GM19438 (cell line): ENCODE measurements at regions not wholly inside any gene's neighbourhood (a gene's known extent, or its start where the extent isn't known, plus 50 kb on each side); places are given as distances from the start of the nearest gene placed in this dataset.

Source experiments
- ATAC-seq: cut with Tn5 transposase; IDR thresholded peaks from one replicate; pipeline ENCODE4 v1.9.1; 2021; ENCODE audit warnings: low read depth; ENCODE audit not compliant: unreplicated experiment

- ATAC-seq = no peak
These were observed 861.1 kb upstream of the ADAMTS5 start for GRCh38 chr21:27827972-27828371.

DNA sequence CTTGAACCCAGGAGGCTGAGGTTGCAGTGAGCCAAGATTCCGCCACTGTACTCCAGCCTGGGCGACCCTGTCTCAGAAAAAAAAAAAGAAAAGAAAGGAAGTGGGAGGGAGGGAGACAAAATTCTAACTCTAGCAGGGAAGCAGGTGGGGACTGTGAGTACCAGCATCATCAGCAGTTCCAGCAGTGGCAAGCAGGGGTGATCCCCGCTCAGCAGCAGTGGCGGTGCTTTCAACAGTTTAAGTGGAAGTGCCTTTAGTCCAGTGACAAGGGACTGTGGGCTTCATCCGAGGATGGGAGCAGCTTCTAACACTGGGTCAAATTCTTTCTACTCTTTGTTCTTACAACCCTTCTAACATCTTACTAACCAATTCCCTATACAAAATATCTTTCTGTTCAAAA lies 858.1 kb upstream of the ADAMTS5 start:
- ATAC-seq = no peak

DNA sequence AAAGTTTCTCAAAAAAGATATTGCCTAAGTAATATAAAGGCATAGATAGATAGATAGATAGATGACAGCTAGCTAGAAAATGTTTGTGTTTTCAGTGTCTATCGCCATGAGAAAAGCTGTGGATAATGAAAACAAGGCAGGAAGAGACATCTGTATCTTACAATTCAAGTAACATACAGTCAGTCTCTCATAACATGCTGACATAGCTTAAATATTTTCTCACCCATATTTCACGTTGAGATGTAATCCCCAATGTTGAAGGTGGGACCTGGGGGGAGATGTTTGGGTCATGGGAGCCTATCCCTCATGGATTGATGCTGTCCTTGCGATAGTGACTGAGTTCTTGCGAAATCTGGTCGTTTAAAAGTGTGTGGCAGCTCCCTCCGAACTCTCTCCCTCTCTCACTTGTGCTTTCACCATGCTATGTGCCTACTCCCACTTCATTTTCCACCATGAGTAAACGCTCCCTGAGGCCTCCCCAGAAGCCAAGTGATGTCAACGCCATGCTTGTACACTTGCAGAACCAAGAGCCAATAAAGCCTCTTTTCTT lies 856.8 kb upstream of the ADAMTS5 start:
- no peak for ATAC-seq

- ATAC-seq = no peak
These were observed 853.5 kb upstream of the ADAMTS5 start for GRCh38 chr21:27820342-27820741.

- no peak for ATAC-seq
These were observed 852.4 kb upstream of the ADAMTS5 start for GRCh38 chr21:27819299-27819698.

DNA sequence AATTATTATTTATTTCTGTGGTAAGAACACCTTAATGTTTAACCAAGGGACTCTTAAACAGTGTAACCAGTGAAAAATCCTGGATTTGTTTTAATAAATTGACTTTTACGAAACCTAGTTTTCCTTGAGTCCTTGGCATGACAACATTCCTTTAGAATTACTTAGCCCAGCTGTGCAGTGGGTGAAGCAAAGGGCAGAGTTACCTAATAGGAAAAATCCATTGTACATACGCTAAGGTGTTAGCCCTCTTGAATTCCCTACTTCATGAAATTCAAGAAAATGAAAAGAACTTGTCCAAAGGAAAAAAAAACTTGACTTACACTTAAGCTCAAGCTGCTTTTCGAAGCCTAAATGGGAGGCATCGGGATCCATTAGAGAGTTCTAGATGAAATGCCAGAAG lies 852.0 kb upstream of the ADAMTS5 start:
- no peak for ATAC-seq

DNA sequence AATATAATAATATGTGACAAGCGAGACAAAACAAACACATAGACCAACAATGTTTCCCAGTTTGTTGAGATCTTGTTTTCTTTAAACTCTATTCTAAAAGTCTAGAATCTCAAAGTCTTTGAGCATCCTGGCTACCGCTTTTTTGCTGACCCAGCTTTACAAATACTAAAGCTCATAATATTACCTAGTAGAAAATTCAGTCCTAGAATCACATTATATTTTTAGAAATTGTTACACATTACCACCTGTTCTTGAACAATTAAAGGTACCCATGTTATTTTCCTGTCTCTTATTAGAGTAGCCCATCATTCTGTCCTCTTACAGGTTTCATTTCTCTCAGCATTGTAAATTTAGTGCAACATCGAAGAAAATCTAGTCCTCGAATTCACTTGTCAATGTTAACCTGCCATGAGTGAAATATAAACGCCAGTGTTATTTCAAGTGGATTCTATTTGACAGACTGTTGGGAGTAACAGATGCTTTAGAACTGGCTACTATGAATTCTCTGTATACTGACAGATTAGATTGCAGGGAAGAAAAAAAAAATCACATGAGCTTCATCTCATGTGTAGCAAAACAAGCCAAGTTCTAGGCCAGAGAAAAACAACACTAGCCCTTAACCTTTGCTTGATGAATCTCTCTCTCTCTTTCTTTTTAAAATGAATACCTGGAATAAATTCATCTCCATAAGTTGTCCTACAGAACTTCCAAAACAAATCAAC lies 851.2 kb upstream of the ADAMTS5 start:
- no peak for ATAC-seq

DNA sequence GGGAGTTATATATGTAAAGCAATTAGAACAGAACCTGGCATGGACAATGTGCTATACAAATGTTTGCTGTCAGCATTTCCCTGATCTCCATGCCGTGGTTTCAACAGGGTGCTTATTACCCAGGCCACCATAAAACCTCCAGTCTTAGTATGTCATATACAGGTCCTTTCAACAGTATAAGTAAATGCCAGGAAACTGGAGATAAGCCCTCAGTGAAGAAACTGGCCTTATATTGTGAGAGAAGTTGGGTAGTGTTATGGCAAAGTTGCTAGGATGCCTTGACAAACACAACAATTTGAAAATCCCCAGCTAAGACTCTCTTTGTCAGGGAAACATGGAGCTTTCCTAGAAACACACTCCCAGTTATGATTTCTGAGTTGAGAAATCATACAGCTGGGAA lies 850.2 kb upstream of the ADAMTS5 start:
- no peak for ATAC-seq

- no peak for ATAC-seq
These were observed 849.4 kb upstream of the ADAMTS5 start for GRCh38 chr21:27816301-27816700.

- no peak for ATAC-seq
These were observed 847.3 kb upstream of the ADAMTS5 start for GRCh38 chr21:27814226-27814625.

GRCh38 chr21:27813750-27814149 lies 846.9 kb upstream of the ADAMTS5 start:
- ATAC-seq = no peak

DNA sequence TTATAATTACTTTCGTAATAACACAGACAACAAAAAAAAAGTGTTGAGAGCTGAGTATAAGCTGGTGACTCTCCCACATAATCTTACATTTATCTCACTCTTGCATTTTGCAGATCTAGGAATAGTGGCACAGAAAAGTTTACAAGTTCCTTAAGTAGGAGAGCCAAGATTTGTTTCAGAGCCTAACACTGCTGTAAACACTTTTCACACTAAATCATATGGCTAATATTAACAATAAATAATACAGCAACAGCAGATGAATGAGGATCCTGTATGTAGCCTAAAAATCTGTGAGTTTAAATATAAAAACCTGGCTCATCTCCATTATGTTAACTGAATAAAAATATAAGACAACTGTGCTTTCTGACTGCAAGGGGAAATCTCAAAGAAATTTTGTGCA lies 846.5 kb upstream of the ADAMTS5 start:
- no peak for ATAC-seq

GRCh38 chr21:27812279-27812678 lies 845.4 kb upstream of the ADAMTS5 start:
- no peak for ATAC-seq

DNA sequence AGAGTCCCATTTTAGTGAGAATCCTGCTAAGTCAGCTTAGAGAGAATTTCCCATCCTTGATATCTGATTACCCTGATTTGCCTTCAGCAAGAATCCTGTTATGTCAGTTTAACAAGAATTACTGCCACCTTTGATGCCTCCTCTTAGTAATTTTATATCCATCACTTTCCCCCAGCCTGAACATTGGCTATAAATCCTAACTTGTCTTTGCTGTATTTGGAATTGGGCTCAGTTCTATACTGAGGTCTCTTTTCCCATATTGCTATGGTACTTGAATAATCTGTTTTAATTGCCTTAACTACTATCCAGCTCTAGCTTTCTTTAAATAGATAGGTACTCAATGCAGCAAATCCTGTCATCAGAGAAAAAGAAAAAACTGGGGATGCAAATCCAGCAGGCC lies 842.0 kb upstream of the ADAMTS5 start:
- ATAC-seq = no peak

- no peak for ATAC-seq
These were observed 840.7 kb upstream of the ADAMTS5 start for GRCh38 chr21:27807596-27807995.

- ATAC-seq = no peak
These were observed 839.4 kb upstream of the ADAMTS5 start for GRCh38 chr21:27806281-27806680.

GRCh38 chr21:27805696-27806095 lies 838.8 kb upstream of the ADAMTS5 start:
- no peak for ATAC-seq

DNA sequence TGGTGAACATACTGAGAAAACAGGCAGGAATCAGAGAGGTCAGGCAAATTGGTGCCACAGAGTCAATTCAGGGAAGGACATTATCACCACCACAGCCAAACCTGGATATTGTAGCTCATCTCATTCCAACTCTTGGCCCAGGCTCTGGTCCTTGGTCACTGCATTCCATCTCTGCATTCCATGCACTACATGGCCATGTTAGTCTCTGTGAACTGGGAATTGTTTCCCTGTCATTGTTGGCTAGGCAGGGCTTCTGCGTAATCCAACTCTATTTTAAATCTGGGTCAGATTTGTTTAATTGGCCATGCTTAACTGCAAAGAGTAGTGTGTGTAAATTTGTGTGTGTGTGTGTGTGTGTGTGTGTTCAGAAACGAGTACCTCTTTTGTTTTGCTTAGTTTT lies 837.6 kb upstream of the ADAMTS5 start:
- no peak for ATAC-seq

DNA sequence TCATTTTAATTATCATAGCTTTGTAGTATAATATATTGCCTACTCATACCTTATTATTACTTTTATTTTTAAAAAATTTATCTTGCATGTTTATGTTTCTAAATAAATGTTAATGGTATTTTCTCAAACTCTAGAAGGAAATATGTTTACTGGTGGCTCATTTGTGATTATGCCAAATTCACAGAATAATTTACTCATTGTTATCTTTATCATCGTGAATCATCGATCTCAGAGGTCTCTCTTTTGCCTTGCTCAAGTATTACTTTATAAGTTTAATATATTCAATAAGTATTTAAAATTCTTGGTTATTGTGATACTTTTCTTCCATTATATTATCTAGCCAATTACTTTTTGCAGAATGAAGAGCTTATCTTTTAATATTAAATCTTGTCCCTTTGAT lies 836.7 kb upstream of the ADAMTS5 start:
- ATAC-seq = no peak

GRCh38 chr21:27802816-27803475 lies 836.1 kb upstream of the ADAMTS5 start:
- ATAC-seq = no peak

GRCh38 chr21:27799861-27800260 lies 833.0 kb upstream of the ADAMTS5 start:
- ATAC-seq = no peak

- no peak for ATAC-seq
These were observed 829.2 kb upstream of the ADAMTS5 start for GRCh38 chr21:27796106-27796505.
